Transverse colon (tissue), 4 donors: ENCODE measurements at regions not wholly inside any gene's neighbourhood (a gene's known extent, or its start where the extent isn't known, plus 50 kb on each side); places are given as distances from the start of the nearest gene placed in this dataset.

Experiments
- DNase-seq: peaks from one replicate; pipeline ENCODE4 v3.0.0-alpha.2; 2019
- H3K27ac ChIP-seq, 4 donors: fragments of 200-600 bp; sonication (generic); 2 replicates each; pipeline ENCODE4 v1.5.1; 2016 to 2018; ENCODE audit warnings: inconsistent platforms in 4 of 4
- H3K27me3 ChIP-seq: fragments of 200-600 bp; sonication (generic); 2 replicates; pipeline ENCODE4 v1.5.1; 2017; ENCODE audit warnings: inconsistent platforms
- H3K36me3 ChIP-seq, 4 donors: fragments of 200-600 bp; sonication (generic); 2 replicates each; pipeline ENCODE4 v1.5.1; 2017 to 2019; ENCODE audit warnings: inconsistent platforms in 4 of 4
- H3K4me1 ChIP-seq, 4 donors: fragments of 200-600 bp; sonication (generic); 2 replicates each; pipeline ENCODE4 v1.5.1; 2017 to 2020; ENCODE audit warnings: inconsistent platforms in 4 of 4
- H3K4me3 ChIP-seq, 4 donors: fragments of 200-600 bp; sonication (generic); 1 replicate in 1 of 4; 2 replicates in 3 of 4; pipeline versions ENCODE4 v1.5.1 to v1.6.1; 2017 to 2019; ENCODE audit warnings: inconsistent platforms in 4 of 4
- H3K9me3 ChIP-seq, 2 donors: fragments of 200-600 bp; sonication (generic); 2 replicates each; pipeline ENCODE4 v1.5.1; 2017 to 2019; ENCODE audit warnings: inconsistent platforms in 2 of 2
- CTCF ChIP-seq, 5 experiments: fragments of 200-600 bp in 3 of 5; fragments of 450-650 bp in 2 of 5; sonication (generic) in 3 of 5; IDR thresholded peaks; 1 replicate in 2 of 5; 2 replicates in 3 of 5; pipeline ENCODE4 v1.5.1; 2016 to 2017; ENCODE audit warnings: antibody characterized with exemption in 5 of 5, inconsistent platforms in 3 of 5, mild to moderate bottlenecking in 2 of 5, moderate library complexity in 1 of 5
- EP300 ChIP-seq: sonication (generic); formaldehyde crosslinking; IDR thresholded peaks from one replicate; pipeline ENCODE4 v1.6.1; 2017; ENCODE audit warnings: antibody characterized with exemption, low read depth
- POLR2A ChIP-seq: fragments of 450-650 bp; IDR thresholded peaks from one replicate; pipeline ENCODE4 v1.6.1; 2016; ENCODE audit warnings: antibody characterized with exemption, mild to moderate bottlenecking, moderate library complexity
- POLR2AphosphoS5 ChIP-seq, 3 donors: sonication (generic); formaldehyde crosslinking; IDR thresholded peaks; one replicate each; pipeline ENCODE4 v1.6.1; 2016; ENCODE audit warnings: antibody characterized with exemption in 3 of 3
- WGBS, 2 donors: methylation state at CpG; one replicate each; pipeline ENCODE4 v1.1.5; 2018; ENCODE audit warnings: low coverage in 1 of 2; 5-methylcytosine and 5-hydroxymethylcytosine counted together
- in situ Hi-C, 4 donors: fragments of 200-750 bp; cut with MboI; loops; one replicate each; pipeline versions ENCODE4 v1.15.0 to v1.15.1; 2017; ENCODE audit warnings: low sequenced_read_pairs in 3 of 4, low pct_ligation_motif_present in 1 of 4, low pct_unique_long_range_greater_than_20kb in 1 of 4
- intact Hi-C: fragments of 100-400 bp; cut with DNase I; formaldehyde crosslinking; loops from one replicate; pipeline ENCODE4 v1.15.1; 2023; ENCODE audit warnings: low total_unique reads

- H3K27ac ChIP-seq = no peak overlapping the region
- no peak for DNase-seq
- H3K9me3 ChIP-seq = no peaks in the 10 kb centered on the region
- in situ Hi-C loops = no loop called here
- TF ChIP-seq EP300 (no peak), CTCF (IDR thresholded peaks at IDR 0.05) (no peak), POLR2A (no peak), POLR2AphosphoS5 (IDR thresholded peaks at IDR 0.05) (no peak)
- H3K36me3 ChIP-seq = no peaks in the 10 kb centered on the region
- H3K4me3 ChIP-seq = no peak overlapping the region
- H3K27me3 ChIP-seq = no peaks in the 10 kb centered on the region
- intact Hi-C loops = no loop called here
- H3K4me1 ChIP-seq = peaks cover 0 to 2% (median 0%) of the 10 kb centered on the region in 4 donors
- 71 to 73% methylated on average over 2 of the region's 2 CpGs for WGBS, 2 donors
Measured at GRCh38 chr5:155091768-155092717, 78.5 kb downstream of the KIF4B start.

- no peaks in the 10 kb centered on the region for H3K4me1 ChIP-seq
- no peaks in the 10 kb centered on the region for H3K27me3 ChIP-seq
- H3K4me3 ChIP-seq = no peak overlapping the region
- DNase-seq = no peak
- no peak for TF ChIP-seq EP300
- TF ChIP-seq POLR2AphosphoS5 (IDR thresholded peaks at IDR 0.05) = no peak
- no peak for TF ChIP-seq POLR2A
- TF ChIP-seq CTCF (IDR thresholded peaks at IDR 0.05) = no peak
- WGBS, 2 donors = 55 to 73% methylated on average over 1 of the region's 1 CpG
- intact Hi-C loops = no loop called here
- H3K27ac ChIP-seq = no peak overlapping the region
- in situ Hi-C loops = no loop called here
- H3K36me3 ChIP-seq = no peaks in the 10 kb centered on the region
- H3K9me3 ChIP-seq = no peaks in the 10 kb centered on the region
Measured at GRCh38 chr5:155094455-155094854, 80.9 kb downstream of the KIF4B start.

- intact Hi-C loops (no loop called here), in situ Hi-C loops (no loop called here)
- DNase-seq = no peak
- no peaks in the 10 kb centered on the region for H3K36me3 ChIP-seq
- H3K4me3 ChIP-seq = no peak overlapping the region
- TF ChIP-seq POLR2A (no peak), CTCF (IDR thresholded peaks at IDR 0.05) (no peak), POLR2AphosphoS5 (IDR thresholded peaks at IDR 0.05) (no peak), EP300 (no peak)
- no peaks in the 10 kb centered on the region for H3K9me3 ChIP-seq
- H3K27ac ChIP-seq = no peak overlapping the region
- H3K27me3 ChIP-seq = no peaks in the 10 kb centered on the region
- 71 to 87% methylated on average over 2 of the region's 2 CpGs for WGBS, 2 donors
- H3K4me1 ChIP-seq = no peaks in the 10 kb centered on the region
Measured at GRCh38 chr5:155097995-155098394, 84.4 kb downstream of the KIF4B start.

- 28 to 36% methylated on average over 1 of the region's 1 CpG for WGBS, 2 donors
- no peak for TF ChIP-seq CTCF (IDR thresholded peaks at IDR 0.05)
- TF ChIP-seq EP300 = no peak
- TF ChIP-seq POLR2A = no peak
- TF ChIP-seq POLR2AphosphoS5 (IDR thresholded peaks at IDR 0.05) = no peak
- in situ Hi-C loops = no loop called here
- H3K27ac ChIP-seq = no peak overlapping the region
- intact Hi-C loops = no loop called here
- H3K27me3 ChIP-seq = no peaks in the 10 kb centered on the region
- H3K4me1 ChIP-seq = no peaks in the 10 kb centered on the region
- H3K36me3 ChIP-seq = no peaks in the 10 kb centered on the region
- no peaks in the 10 kb centered on the region for H3K9me3 ChIP-seq
- no peak overlapping the region for H3K4me3 ChIP-seq
- no peak for DNase-seq
Measured at GRCh38 chr5:155098433-155098832, 84.9 kb downstream of the KIF4B start.
